Thoracic aorta (tissue), 2 donors: ENCODE measurements at regions not wholly inside any gene's neighbourhood (a gene's known extent, or its start where the extent isn't known, plus 50 kb on each side); places are given as distances from the start of the nearest gene placed in this dataset.
A peak's percentile ranks its signal among the peaks of the same experiment; 100 is the strongest.

ENCODE experiments used
- ATAC-seq: fragments of 150-250 bp; one replicate; pipeline ENCODE4 v1.8.0; 2017; ENCODE audit warnings: low read depth; ENCODE audit not compliant: insufficient number of reproducible peaks, low FRiP score
- DNase-seq: peaks from one replicate; pipeline ENCODE4 v3.0.0-alpha.2; 2020; ENCODE audit warnings: low spot score
- H3K27ac ChIP-seq, 2 donors: fragments of 200-600 bp; sonication (generic); 1 replicate in 1 of 2; 2 replicates in 1 of 2; pipeline ENCODE4 v1.5.1; 2016; ENCODE audit warnings: mild to moderate bottlenecking in 2 of 2, moderate library complexity in 2 of 2
- H3K27me3 ChIP-seq: fragments of 200-600 bp; sonication (generic); replicated peaks from 2 replicates; pipeline ENCODE4 v1.6.0; 2016; ENCODE audit warnings: mild to moderate bottlenecking; ENCODE audit not compliant: insufficient read depth
- H3K36me3 ChIP-seq: fragments of 200-600 bp; sonication (generic); one replicate; pipeline ENCODE4 v1.5.1; 2016
- H3K4me1 ChIP-seq, 2 donors: fragments of 200-600 bp; sonication (generic); 1 replicate in 1 of 2; 2 replicates in 1 of 2; pipeline versions ENCODE4 v1.5.1 to v1.6.0; 2016; ENCODE audit warnings: low read depth in 2 of 2, mild to moderate bottlenecking in 1 of 2; ENCODE audit not compliant: control insufficient read depth in 1 of 2
- H3K4me3 ChIP-seq: fragments of 200-600 bp; sonication (generic); 2 replicates; pipeline ENCODE4 v1.5.1; 2016; ENCODE audit warnings: mild to moderate bottlenecking
- H3K9me3 ChIP-seq: fragments of 200-600 bp; sonication (generic); 2 replicates; pipeline ENCODE4 v1.5.1; 2016
- TF ChIP-seq, protein P1 (sequence below): fragments of 200-600 bp; sonication (generic); IDR thresholded peaks from one replicate; pipeline ENCODE4 v1.5.1; 2019; ENCODE audit warnings: antibody characterized with exemption

DNA sequence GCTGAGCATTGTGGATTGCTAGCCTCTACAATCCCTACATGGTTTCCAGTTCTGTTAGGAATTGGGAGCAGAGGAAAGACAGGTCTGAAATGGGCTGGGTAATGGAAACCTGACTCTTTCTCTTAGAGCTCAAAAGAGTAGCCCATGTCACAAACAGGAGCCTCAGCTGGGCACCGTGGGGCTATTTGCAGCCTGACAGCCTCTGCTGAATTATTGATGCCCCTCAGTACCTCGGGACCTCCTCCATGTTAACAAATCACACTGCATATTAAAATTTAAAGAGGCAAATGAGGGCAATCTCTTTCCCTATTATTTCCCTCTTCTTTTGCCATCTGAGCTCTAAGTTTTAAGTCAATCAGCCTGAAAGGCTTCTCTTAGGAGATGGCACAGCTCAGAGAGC is 157.1 kb downstream of the TSEN15 start:
- TF ChIP-seq, protein P1, sequence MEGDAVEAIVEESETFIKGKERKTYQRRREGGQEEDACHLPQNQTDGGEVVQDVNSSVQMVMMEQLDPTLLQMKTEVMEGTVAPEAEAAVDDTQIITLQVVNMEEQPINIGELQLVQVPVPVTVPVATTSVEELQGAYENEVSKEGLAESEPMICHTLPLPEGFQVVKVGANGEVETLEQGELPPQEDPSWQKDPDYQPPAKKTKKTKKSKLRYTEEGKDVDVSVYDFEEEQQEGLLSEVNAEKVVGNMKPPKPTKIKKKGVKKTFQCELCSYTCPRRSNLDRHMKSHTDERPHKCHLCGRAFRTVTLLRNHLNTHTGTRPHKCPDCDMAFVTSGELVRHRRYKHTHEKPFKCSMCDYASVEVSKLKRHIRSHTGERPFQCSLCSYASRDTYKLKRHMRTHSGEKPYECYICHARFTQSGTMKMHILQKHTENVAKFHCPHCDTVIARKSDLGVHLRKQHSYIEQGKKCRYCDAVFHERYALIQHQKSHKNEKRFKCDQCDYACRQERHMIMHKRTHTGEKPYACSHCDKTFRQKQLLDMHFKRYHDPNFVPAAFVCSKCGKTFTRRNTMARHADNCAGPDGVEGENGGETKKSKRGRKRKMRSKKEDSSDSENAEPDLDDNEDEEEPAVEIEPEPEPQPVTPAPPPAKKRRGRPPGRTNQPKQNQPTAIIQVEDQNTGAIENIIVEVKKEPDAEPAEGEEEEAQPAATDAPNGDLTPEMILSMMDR: no peak
- no peaks in the 10 kb centered on the region for H3K9me3 ChIP-seq
- H3K4me3 ChIP-seq: no peak overlapping the region
- H3K36me3 ChIP-seq: no peaks in the 10 kb centered on the region
- DNase-seq (no peak), ATAC-seq (no peak)
- H3K27me3 ChIP-seq: no peaks in the 10 kb centered on the region
- H3K27ac ChIP-seq: no peak overlapping the region
- peaks cover 3 to 9% of the 10 kb centered on the region in 2 donors for H3K4me1 ChIP-seq

DNA sequence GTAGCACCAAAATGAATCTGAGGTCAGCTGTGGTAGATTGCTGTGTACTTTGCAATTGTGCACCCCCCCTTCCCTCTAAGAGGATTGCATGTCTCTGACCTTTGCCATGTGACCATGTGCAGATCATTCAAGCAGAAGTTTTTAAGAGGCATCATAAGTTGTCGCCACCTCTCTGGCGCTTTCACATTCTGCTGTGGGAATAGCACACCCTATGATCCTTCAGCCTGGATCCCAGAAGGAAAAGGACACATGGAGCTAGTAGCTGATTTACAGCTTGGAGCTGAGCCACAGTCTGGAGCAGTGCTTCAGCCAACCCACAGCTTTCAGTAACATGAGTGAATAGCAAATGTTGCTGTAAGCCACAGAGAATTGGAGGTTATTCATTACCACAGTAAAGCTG is 158.5 kb downstream of the TSEN15 start:
- no peak overlapping the region for H3K27ac ChIP-seq
- peaks cover 3 to 9% of the 10 kb centered on the region in 2 donors for H3K4me1 ChIP-seq
- TF ChIP-seq, protein P1: no peak
- ATAC-seq (no peak), DNase-seq (no peak)
- H3K4me3 ChIP-seq: no peak overlapping the region
- H3K9me3 ChIP-seq: no peaks in the 10 kb centered on the region
- no peaks in the 10 kb centered on the region for H3K36me3 ChIP-seq
- no peaks in the 10 kb centered on the region for H3K27me3 ChIP-seq

DNA sequence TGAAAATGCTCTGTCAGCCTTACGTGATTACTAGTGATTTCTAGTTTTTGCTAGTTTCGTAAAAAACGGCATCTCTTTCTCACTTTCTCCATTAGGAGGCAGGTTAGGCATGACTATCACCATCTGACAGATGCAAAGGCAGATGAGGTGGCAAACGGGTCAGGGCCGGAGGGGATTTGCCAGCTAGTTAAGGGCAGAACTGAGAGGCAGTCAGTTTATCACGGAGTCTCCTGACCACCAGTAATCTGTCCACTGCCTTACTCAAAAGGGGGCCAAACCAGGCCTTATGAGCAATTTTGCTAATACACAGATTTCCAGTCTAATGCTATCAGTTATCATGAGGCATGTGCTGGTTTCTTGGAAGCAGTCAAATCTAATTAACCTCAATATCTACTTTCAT is 159.3 kb downstream of the TSEN15 start:
- no peaks in the 10 kb centered on the region for H3K36me3 ChIP-seq
- H3K4me3 ChIP-seq: no peak overlapping the region
- no peak for ATAC-seq
- H3K4me1 ChIP-seq: peaks cover 3 to 9% of the 10 kb centered on the region in 2 donors
- H3K27ac ChIP-seq: no peak overlapping the region
- no peaks in the 10 kb centered on the region for H3K9me3 ChIP-seq
- DNase-seq: no peak
- H3K27me3 ChIP-seq: no peaks in the 10 kb centered on the region
- TF ChIP-seq, protein P1: no peak

DNA sequence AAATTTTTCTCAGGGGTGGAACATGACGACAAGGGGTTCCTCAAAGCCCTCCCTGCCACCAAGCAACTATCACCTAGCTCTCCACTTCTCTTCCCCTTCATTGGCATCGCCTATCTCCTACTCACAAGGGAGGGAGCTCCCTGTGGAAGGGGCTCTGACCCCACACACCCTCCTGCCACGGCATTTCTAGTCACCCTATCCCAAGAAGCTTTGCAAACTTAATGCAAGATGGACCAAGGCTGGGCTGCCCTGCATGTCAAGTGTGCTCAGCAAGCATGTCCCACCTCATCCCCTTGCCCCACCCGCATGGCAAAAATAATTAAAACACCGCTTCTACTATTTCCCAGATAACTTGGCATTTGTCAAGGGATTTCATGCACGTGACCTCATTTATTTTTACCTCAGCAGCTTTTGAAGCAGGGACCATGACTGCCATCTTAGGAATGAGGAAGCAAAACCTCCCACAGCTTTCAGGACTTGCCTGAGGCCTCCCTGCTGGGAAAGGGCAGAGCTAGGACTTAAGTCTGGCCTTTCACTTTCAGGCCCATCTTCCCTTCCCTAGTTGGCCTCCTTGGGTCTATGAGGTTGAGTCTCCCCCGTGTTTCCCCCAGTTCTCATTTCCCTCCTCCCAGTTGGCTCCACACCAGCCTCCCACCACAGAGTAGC is 161.3 kb downstream of the TSEN15 start:
- H3K9me3 ChIP-seq: no peaks in the 10 kb centered on the region
- no peak overlapping the region for H3K4me3 ChIP-seq
- TF ChIP-seq, protein P1: no peak
- ATAC-seq (peak; percentile 79), DNase-seq (no peak)
- no peaks in the 10 kb centered on the region for H3K27me3 ChIP-seq
- H3K4me1 ChIP-seq: peaks cover 3 to 9% of the 10 kb centered on the region in 2 donors
- peak overlapping the region in 1 of 2 donors; percentile 28 for H3K27ac ChIP-seq
- no peaks in the 10 kb centered on the region for H3K36me3 ChIP-seq

DNA sequence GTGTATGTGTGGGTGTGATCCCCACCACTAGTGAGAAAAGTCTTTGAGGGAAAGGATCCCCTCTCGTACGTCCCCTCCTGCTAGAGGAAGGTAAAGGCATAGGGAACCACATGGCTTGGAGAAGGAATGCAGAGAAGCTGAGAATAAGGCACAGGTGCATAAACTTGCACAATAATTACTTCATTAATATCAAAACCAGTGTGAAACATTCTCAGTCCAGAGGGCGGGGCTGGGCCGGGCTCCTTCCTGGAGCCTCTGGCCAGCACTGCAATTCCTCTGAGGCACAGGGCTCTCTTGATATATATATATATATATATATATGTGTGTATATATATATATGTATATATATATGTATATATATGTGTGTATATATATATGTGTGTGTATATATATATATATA is 162.6 kb downstream of the TSEN15 start:
- H3K36me3 ChIP-seq: no peaks in the 10 kb centered on the region
- H3K27ac ChIP-seq: no peak overlapping the region
- DNase-seq: no peak
- no peaks in the 10 kb centered on the region for H3K9me3 ChIP-seq
- TF ChIP-seq, protein P1: no peak
- H3K27me3 ChIP-seq: no peaks in the 10 kb centered on the region
- ATAC-seq: no peak
- no peak overlapping the region for H3K4me3 ChIP-seq
- H3K4me1 ChIP-seq: peaks cover 3 to 9% of the 10 kb centered on the region in 2 donors
